Adipocyte (in vitro differentiated cells): ENCODE measurements at regions not wholly inside any gene's neighbourhood (a gene's known extent, or its start where the extent isn't known, plus 50 kb on each side); places are given as distances from the start of the nearest gene placed in this dataset.

Source experiments
- DNase-seq: peaks from one replicate; pipeline ENCODE4 v3.0.0-alpha.2; 2015; ENCODE audit warnings: low read depth
- H3K27me3 ChIP-seq: replicated peaks from 2 replicates; pipeline ENCODE4 v1.7.0; 2013; ENCODE audit warnings: mild to moderate bottlenecking, low read length, moderate library complexity; ENCODE audit not compliant: control insufficient read depth, insufficient read depth
- H3K36me3 ChIP-seq: 2 replicates; pipeline ENCODE4 v1.7.0; 2013; ENCODE audit warnings: low read length, mild to moderate bottlenecking, moderate library complexity; ENCODE audit not compliant: control insufficient read depth, insufficient read depth, severe bottlenecking
- H3K4me1 ChIP-seq: 2 replicates; pipeline ENCODE4 v1.7.0; 2013; ENCODE audit warnings: mild to moderate bottlenecking, low read length, moderate library complexity; ENCODE audit not compliant: control insufficient read depth, insufficient read depth
- H3K4me3 ChIP-seq: 2 replicates; pipeline ENCODE4 v1.7.0; 2013; ENCODE audit warnings: mild to moderate bottlenecking, low read length, moderate library complexity
- H3K9ac ChIP-seq: 2 replicates; pipeline ENCODE4 v1.7.0; 2013; ENCODE audit warnings: mild to moderate bottlenecking, low read length, moderate library complexity
- H3K9me3 ChIP-seq: 2 replicates; pipeline ENCODE4 v1.7.0; 2013; ENCODE audit warnings: mild to moderate bottlenecking, low read length, moderate library complexity; ENCODE audit not compliant: control insufficient read depth

DNA sequence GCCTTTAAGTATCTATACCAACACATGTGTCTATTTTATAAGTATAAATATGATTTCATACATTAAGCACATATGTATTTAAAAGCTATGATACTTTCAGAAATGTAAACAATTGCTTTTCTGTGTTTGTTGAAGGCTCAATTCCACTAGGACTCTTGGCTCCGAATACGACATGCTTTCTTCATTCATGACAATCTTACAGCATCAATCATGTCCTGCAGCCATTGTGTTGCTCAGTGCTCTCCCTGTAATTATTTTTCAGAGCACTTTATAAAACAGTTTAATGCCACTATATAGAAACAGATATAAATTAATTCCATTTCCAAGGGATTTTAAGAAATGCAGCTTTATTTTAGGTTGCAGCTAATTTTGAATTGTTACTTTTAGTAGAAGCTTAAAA is 167.3 kb downstream of the TAF11L14 start:
- no peak for DNase-seq
- no peak overlapping the region for H3K9ac ChIP-seq
- no peaks in the 10 kb centered on the region for H3K27me3 ChIP-seq
- no peaks in the 10 kb centered on the region for H3K36me3 ChIP-seq
- H3K4me3 ChIP-seq, result no peak overlapping the region
- H3K4me1 ChIP-seq, result no peaks in the 10 kb centered on the region
- H3K9me3 ChIP-seq, result no peaks in the 10 kb centered on the region

DNA sequence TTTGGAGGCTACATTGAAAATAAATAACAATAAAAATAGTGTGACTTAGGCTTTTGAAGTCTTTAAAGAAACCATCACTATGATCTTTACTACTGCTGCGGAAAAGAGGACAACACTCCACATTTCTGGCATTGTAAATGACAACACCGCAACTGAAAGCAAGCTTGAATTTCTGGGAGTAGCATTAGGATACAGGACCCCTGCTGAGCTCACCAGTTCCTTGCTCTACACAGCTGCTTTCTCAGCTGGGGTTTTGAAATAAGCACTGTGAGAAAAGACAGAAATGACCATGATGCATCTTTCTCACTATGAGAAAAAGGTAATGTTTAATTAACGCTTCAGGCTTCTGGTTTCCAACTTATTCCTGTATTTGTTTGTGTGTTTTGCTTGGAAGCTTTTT is 168.0 kb downstream of the TAF11L14 start:
- no peaks in the 10 kb centered on the region for H3K4me1 ChIP-seq
- H3K4me3 ChIP-seq, result no peak overlapping the region
- no peaks in the 10 kb centered on the region for H3K27me3 ChIP-seq
- H3K9ac ChIP-seq, result no peak overlapping the region
- H3K36me3 ChIP-seq, result no peaks in the 10 kb centered on the region
- no peaks in the 10 kb centered on the region for H3K9me3 ChIP-seq
- DNase-seq, result no peak

DNA sequence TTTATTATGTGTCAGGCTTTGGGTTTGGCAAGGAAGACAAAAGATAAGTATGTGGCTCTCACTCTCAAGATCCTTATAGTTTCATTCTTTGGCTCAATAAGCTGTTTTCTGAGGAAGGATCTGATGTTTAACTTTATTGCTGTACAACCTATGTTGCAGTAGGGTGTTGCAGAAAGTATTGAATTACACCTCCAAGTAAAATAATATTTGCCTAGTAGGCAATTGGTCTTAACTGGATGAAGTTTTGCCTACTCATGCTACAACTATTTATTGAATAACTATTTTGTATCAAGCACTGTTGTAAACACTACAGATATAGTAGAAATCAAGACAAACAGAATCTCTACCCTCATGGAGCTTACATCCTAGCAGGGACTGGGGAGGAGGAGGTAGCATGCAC is 169.7 kb downstream of the TAF11L14 start:
- Histone ChIP-seq H3K36me3 (no peaks in the 10 kb centered on the region), H3K9me3 (no peaks in the 10 kb centered on the region), H3K4me3 (no peak overlapping the region), H3K27me3 (no peaks in the 10 kb centered on the region), H3K9ac (no peak overlapping the region), H3K4me1 (no peaks in the 10 kb centered on the region)
- DNase-seq, result no peak

DNA sequence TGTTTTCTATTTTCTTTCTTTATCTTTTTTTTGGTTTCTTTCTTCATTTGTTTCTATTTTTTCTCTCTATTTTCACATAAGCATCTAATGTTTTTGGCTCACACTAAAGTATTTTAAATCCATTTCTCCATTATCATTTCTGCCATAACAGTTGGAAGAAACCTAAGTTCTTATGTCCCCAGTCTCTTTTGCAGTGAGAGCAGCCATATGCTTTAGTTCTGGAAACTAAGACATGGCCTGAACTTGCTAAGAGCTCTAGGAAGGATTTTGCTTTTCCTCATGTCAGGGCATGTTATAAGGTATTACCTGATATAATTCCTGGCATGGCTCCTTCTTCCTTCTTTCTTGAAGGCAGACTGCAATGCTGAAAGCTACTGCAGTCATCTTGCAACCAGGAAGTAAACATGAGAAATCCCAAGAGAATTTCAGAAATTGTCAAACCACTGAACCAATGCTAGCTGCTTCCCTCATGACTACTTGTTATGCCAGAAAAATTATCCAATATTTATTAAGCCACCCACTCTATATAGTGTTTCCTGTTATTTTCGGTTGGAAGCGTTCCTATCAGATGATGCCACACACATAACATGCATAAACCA is 171.1 kb downstream of the TAF11L14 start:
- no peaks in the 10 kb centered on the region for H3K36me3 ChIP-seq
- H3K27me3 ChIP-seq, result no peaks in the 10 kb centered on the region
- H3K4me1 ChIP-seq, result no peaks in the 10 kb centered on the region
- H3K9ac ChIP-seq, result no peak overlapping the region
- peak; percentile 26 for DNase-seq
- no peaks in the 10 kb centered on the region for H3K9me3 ChIP-seq
- H3K4me3 ChIP-seq, result no peak overlapping the region

DNA sequence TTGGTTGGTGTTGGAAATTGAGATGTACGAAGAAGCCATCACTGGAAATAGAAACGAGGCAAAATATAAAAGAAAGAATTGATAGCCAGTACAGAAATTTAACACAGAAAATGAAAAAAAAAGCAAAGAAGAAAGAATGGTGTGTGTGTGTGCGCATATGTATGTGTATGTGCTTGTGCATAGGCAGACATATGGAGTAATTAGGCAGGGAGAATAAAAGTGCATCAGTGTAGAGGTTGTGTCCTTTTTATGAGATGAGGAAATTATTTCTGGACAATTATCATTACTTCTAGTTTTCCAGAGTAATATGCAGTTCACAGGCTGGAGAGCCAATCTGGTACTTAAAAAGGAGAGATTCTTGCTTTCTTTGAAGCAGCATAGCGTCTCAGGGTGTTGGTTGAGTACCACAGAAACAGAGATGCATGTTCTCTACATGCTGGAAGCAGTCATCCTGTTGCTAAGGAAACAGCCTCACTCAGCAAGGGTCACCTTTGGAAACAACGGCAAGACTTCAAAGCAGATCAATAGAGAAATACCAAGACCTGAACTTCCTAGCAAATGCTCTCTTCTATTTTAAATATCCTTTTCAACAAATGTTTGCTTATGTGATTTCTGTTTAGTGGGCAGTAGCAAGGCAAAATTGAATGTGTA is 172.7 kb downstream of the TAF11L14 start:
- Histone ChIP-seq H3K36me3 (no peaks in the 10 kb centered on the region), H3K4me1 (no peaks in the 10 kb centered on the region), H3K9ac (no peak overlapping the region), H3K9me3 (no peaks in the 10 kb centered on the region), H3K27me3 (no peaks in the 10 kb centered on the region), H3K4me3 (no peak overlapping the region)
- no peak for DNase-seq

DNA sequence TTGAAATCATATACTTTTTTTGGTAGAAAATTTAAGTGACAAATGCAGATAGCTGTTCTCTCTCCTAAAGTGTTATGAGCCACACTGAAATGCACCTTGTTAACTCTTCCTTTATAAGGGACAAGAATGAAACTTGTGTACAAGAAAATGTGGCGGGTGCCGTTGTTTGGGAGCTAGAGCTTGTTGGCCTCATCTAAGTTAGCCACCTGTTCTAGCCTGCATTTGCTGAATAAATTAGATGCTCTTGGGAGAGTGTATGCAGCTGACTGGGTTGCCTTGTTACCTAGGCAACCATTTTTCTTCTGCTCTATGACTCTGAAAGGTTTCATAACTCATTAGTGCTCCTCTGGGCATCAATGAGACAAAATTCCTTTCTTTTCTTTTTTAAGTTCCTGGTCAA is 174.3 kb downstream of the TAF11L14 start:
- no peaks in the 10 kb centered on the region for H3K4me1 ChIP-seq
- H3K9ac ChIP-seq, result no peak overlapping the region
- peak; percentile 53 for DNase-seq
- no peaks in the 10 kb centered on the region for H3K9me3 ChIP-seq
- H3K27me3 ChIP-seq, result no peaks in the 10 kb centered on the region
- H3K4me3 ChIP-seq, result no peak overlapping the region
- no peaks in the 10 kb centered on the region for H3K36me3 ChIP-seq

DNA sequence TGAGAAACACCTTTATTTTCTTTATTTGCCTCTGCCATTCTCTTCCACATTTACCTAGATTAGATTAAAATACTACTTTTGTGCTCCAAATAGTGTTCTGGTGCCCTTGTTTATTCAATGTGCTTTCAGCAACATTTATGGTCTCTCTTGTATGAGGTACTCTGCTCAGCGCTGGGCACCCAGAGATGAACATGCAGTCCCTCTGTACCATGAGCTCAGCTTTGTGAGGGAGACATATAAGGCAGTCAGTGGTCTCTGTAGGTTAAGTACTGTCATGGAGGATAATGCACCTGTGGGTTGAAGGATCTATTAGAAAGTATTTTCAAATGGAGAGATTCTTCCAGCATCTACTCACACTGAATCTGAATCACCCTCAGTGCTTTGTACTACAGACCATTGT is 176.5 kb downstream of the TAF11L14 start:
- no peak for DNase-seq
- Histone ChIP-seq H3K9me3 (no peaks in the 10 kb centered on the region), H3K27me3 (no peaks in the 10 kb centered on the region), H3K4me3 (no peak overlapping the region), H3K36me3 (no peaks in the 10 kb centered on the region), H3K9ac (no peak overlapping the region), H3K4me1 (no peaks in the 10 kb centered on the region)

DNA sequence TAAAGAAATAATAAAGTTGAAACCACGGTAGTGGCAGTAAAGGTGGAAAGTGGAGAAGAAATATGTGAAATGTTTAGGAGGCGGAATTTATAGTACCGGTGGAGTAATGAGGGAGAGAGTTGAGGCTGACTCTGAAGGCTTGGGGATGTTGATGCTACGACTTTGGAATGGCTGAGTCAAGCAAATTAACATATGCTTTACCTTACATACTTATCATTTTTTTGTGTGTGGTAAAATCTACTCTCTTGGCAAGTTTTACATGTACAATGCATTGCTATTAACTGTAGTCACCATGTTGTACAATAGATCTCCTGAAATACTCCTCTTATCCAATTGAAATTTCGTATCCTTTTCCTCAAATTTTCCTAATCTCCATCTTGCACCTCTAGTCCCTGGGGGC is 179.0 kb downstream of the TAF11L14 start:
- H3K4me3 ChIP-seq, result no peak overlapping the region
- no peak overlapping the region for H3K9ac ChIP-seq
- H3K4me1 ChIP-seq, result peaks cover 5% of the 10 kb centered on the region
- H3K27me3 ChIP-seq, result no peaks in the 10 kb centered on the region
- no peaks in the 10 kb centered on the region for H3K9me3 ChIP-seq
- no peaks in the 10 kb centered on the region for H3K36me3 ChIP-seq
- no peak for DNase-seq

DNA sequence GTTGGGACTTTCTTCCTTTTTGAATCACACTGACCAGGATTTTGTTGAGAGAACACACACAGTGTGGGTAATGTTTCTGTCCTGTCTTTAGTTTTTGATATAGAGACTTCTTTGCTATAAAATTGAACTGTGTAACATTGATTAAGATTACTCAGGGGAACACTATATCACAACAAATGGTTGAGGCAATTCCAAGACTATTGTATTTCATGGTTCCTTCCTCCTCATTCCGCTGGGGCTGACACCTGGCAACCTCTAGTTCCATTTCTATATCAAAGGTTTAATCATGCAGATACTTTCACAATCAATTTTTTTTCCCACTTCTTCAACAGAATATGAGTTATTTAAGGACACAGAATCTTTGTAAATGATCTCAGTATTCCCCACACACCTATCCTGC is 182.2 kb downstream of the TAF11L14 start:
- H3K9me3 ChIP-seq, result no peaks in the 10 kb centered on the region
- no peaks in the 10 kb centered on the region for H3K36me3 ChIP-seq
- H3K4me1 ChIP-seq, result peaks cover 5% of the 10 kb centered on the region
- no peak overlapping the region for H3K9ac ChIP-seq
- DNase-seq, result no peak
- H3K4me3 ChIP-seq, result no peak overlapping the region
- H3K27me3 ChIP-seq, result no peaks in the 10 kb centered on the region

DNA sequence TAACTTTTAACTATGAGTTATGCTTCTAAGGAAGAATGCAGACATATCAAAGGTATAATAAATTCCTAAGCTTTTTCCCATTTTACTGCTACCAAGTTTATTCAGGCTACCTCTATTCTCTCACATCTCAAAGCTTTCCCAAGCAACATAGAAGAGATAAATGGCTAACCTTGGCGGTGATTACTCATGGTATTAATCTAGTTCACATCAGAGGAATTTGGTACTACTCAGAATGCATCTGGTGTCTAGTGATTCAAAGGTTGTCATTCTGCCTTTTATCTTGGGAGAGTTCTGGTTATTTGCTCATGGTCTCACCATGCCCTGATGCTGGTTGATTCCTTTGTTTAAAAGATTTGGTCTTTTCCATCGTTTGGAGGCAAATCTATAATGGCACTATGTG is 182.7 kb downstream of the TAF11L14 start:
- Histone ChIP-seq H3K4me3 (no peak overlapping the region), H3K9me3 (no peaks in the 10 kb centered on the region), H3K27me3 (no peaks in the 10 kb centered on the region), H3K4me1 (peaks cover 5% of the 10 kb centered on the region), H3K36me3 (no peaks in the 10 kb centered on the region), H3K9ac (no peak overlapping the region)
- DNase-seq, result no peak

DNA sequence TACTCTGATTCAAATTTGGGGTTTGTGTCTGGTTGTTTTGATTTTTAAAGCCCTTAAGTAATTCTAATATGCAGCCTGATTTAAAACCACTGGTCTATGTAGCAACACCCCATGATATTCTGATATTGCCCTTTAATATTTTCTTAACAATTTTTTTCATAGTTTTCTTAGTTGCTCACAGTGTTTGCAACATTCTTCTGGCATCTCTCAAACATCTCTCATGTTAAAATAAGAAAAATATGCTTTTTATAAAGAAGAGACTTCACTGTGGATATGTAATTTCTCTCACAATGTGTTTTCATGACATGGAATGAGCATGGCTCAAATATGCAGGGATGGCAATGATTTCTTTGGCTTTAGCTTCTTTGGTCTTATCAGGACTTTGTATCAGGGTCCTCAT is 183.7 kb downstream of the TAF11L14 start:
- Histone ChIP-seq H3K9ac (no peak overlapping the region), H3K27me3 (no peaks in the 10 kb centered on the region), H3K9me3 (no peaks in the 10 kb centered on the region), H3K36me3 (no peaks in the 10 kb centered on the region), H3K4me1 (peaks cover 5% of the 10 kb centered on the region), H3K4me3 (no peak overlapping the region)
- peak; percentile 84 for DNase-seq

DNA sequence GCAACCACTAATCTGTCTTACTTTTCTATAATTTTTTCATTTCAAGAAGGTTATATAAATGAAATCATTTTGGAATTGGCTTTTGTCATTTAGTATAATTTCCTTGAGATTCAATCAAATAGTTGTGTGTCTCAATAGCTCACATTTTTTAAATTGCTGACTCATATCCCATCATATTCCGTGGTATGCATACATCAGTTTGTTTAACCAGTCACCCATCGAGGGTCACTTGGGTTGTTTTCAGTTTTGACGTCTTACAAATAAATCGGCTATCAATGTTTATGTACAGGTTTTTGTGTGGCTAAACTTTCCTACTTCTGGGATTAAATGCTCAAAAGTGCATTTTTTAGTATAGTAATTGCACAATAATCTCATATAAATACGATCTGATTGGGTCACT is 185.5 kb downstream of the TAF11L14 start:
- peak; percentile 76 for DNase-seq
- Histone ChIP-seq H3K27me3 (no peaks in the 10 kb centered on the region), H3K4me3 (no peak overlapping the region), H3K9ac (no peak overlapping the region), H3K36me3 (no peaks in the 10 kb centered on the region), H3K4me1 (peaks cover 5% of the 10 kb centered on the region), H3K9me3 (no peaks in the 10 kb centered on the region)
